ENCODE measurements at regions not wholly inside any gene's neighbourhood (a gene's known extent, or its start where the extent isn't known, plus 50 kb on each side); places are given as distances from the start of the nearest gene placed in this dataset.
"Not testable (repeated sequence)": the region's sequence is repeated elsewhere in the genome, so short reads cannot be mapped to it uniquely, and the experiment has no call there.

- TF ChIP-seq CTCF (IDR thresholded peaks at IDR 0.05; ENCODE audit: insufficient read depth, low read length) = no peak
- H3K4me3 ChIP-seq (ENCODE audit: low read depth, low read length) = peak overlapping the region; percentile 25
- DNase-seq (ENCODE audit: low read depth) = no peak
Measured at GRCh38 chr11:50298182-50298988, 265.7 kb downstream of the OR4C45 start.

GRCh38 chr11:50330723-50331122, 298.0 kb downstream of the OR4C45 start:
- DNase-seq (ENCODE audit: low read depth); H3K4me3 ChIP-seq (ENCODE audit: low read depth, low read length): not testable (repeated sequence)

GRCh38 chr11:50333861-50334260, 301.2 kb downstream of the OR4C45 start:
- no peak for DNase-seq (ENCODE audit: low read depth)
- TF ChIP-seq CTCF (IDR thresholded peaks at IDR 0.05; ENCODE audit: insufficient read depth, low read length) = no peak
- H3K4me3 ChIP-seq (ENCODE audit: low read depth, low read length) = no peak overlapping the region

GRCh38 chr11:50337432-50337831, 304.8 kb downstream of the OR4C45 start:
- not testable (repeated sequence) for H3K4me3 ChIP-seq (ENCODE audit: low read depth, low read length)

GRCh38 chr11:50348018-50348417, 315.3 kb downstream of the OR4C45 start:
- H3K4me3 ChIP-seq (ENCODE audit: low read depth, low read length); DNase-seq (ENCODE audit: low read depth): not testable (repeated sequence)

More at GRCh38 chr11:50337432-50337831, 304.8 kb downstream of the OR4C45 start:
- DNase-seq (ENCODE audit: low read depth) = not testable (repeated sequence)

- no peak for DNase-seq (ENCODE audit: low read depth)
- TF ChIP-seq CTCF (IDR thresholded peaks at IDR 0.05; ENCODE audit: insufficient read depth, low read length) = no peak
- no peak overlapping the region for H3K4me3 ChIP-seq (ENCODE audit: low read depth, low read length)
Measured at GRCh38 chr11:50379484-50379883, 346.8 kb downstream of the OR4C45 start.

GRCh38 chr11:50394017-50394416, 361.3 kb downstream of the OR4C45 start:
- TF ChIP-seq CTCF (IDR thresholded peaks at IDR 0.05; ENCODE audit: insufficient read depth, low read length) = no peak
- DNase-seq (ENCODE audit: low read depth) = no peak
- no peak overlapping the region for H3K4me3 ChIP-seq (ENCODE audit: low read depth, low read length)

GRCh38 chr11:50412832-50413231, 380.2 kb downstream of the OR4C45 start:
- no peak for DNase-seq (ENCODE audit: low read depth)
- TF ChIP-seq CTCF (IDR thresholded peaks at IDR 0.05; ENCODE audit: insufficient read depth, low read length) = no peak
- no peak overlapping the region for H3K4me3 ChIP-seq (ENCODE audit: low read depth, low read length)

All from fibroblast of the aortic adventitia (primary cell).